ENCODE measurements at regions not wholly inside any gene's neighbourhood (a gene's known extent, or its start where the extent isn't known, plus 50 kb on each side); places are given as distances from the start of the nearest gene placed in this dataset.

GRCh38 chr11:71112454-71112853 is 139.9 kb downstream of the SHANK2 start:
- H3K36me3 ChIP-seq: no peaks in the 10 kb centered on the region
- intact Hi-C loops (cut with DNase I): no loop called here
- no peaks in the 10 kb centered on the region for H3K27me3 ChIP-seq
- H3K4me3 ChIP-seq: no peak overlapping the region
- H3K9ac ChIP-seq (ENCODE audit: low read depth in 2 of 2, low read length in 2 of 2): no peak overlapping the region
- DNase-seq: no peak
- no peaks in the 10 kb centered on the region for H3K9me3 ChIP-seq
- H3K4me1 ChIP-seq: no peaks in the 10 kb centered on the region
- H3K27ac ChIP-seq: no peak overlapping the region
- TF ChIP-seq CTCF (IDR thresholded peaks at IDR 0.05): no peak

GRCh38 chr11:71109586-71109985 is 142.8 kb downstream of the SHANK2 start:
- TF ChIP-seq CTCF (IDR thresholded peaks at IDR 0.05): no peak
- Histone ChIP-seq H3K27me3 (no peaks in the 10 kb centered on the region), H3K9me3 (no peaks in the 10 kb centered on the region), H3K4me1 (no peaks in the 10 kb centered on the region), H3K27ac (no peak overlapping the region), H3K9ac (ENCODE audit: low read depth in 2 of 2, low read length in 2 of 2) (no peak overlapping the region), H3K4me3 (no peak overlapping the region), H3K36me3 (no peaks in the 10 kb centered on the region)
- intact Hi-C loops (cut with DNase I): no loop called here
- DNase-seq: no peak

- intact Hi-C loops (cut with DNase I): no loop called here
- Histone ChIP-seq H3K4me3 (no peak overlapping the region), H3K4me1 (no peaks in the 10 kb centered on the region), H3K36me3 (no peaks in the 10 kb centered on the region), H3K9me3 (no peaks in the 10 kb centered on the region), H3K27me3 (no peaks in the 10 kb centered on the region), H3K9ac (ENCODE audit: low read depth in 2 of 2, low read length in 2 of 2) (no peak overlapping the region), H3K27ac (no peak overlapping the region)
- no peak for TF ChIP-seq CTCF (IDR thresholded peaks at IDR 0.05)
- DNase-seq: no peak
Measured at GRCh38 chr11:71109186-71109585, 143.2 kb downstream of the SHANK2 start.

- Histone ChIP-seq H3K9ac (ENCODE audit: low read depth in 2 of 2, low read length in 2 of 2) (no peak overlapping the region), H3K36me3 (no peaks in the 10 kb centered on the region)
- no peak for TF ChIP-seq CTCF (IDR thresholded peaks at IDR 0.05)
Measured at GRCh38 chr11:71108013-71108865, 144.1 kb downstream of the SHANK2 start.

GRCh38 chr11:71106671-71107070 is 145.7 kb downstream of the SHANK2 start:
- Histone ChIP-seq H3K9ac (ENCODE audit: low read depth in 2 of 2, low read length in 2 of 2) (no peak overlapping the region), H3K4me3 (no peak overlapping the region), H3K27ac (no peak overlapping the region), H3K9me3 (no peaks in the 10 kb centered on the region), H3K4me1 (no peaks in the 10 kb centered on the region), H3K36me3 (no peaks in the 10 kb centered on the region), H3K27me3 (no peaks in the 10 kb centered on the region)
- no peak for DNase-seq
- no peak for TF ChIP-seq CTCF (IDR thresholded peaks at IDR 0.05)
- intact Hi-C loops (cut with DNase I): no loop called here

More at GRCh38 chr11:71108013-71108865, 144.1 kb downstream of the SHANK2 start:
- no peaks in the 10 kb centered on the region for H3K27me3 ChIP-seq
- no peak for DNase-seq
- intact Hi-C loops (cut with DNase I): no loop called here
- no peaks in the 10 kb centered on the region for H3K9me3 ChIP-seq
- H3K4me1 ChIP-seq: no peaks in the 10 kb centered on the region
- no peak overlapping the region for H3K4me3 ChIP-seq
- no peak overlapping the region for H3K27ac ChIP-seq

All from colonic mucosa (tissue), 4 donors.